Erythroblast (primary cell): ENCODE measurements at regions not wholly inside any gene's neighbourhood (a gene's known extent, or its start where the extent isn't known, plus 50 kb on each side); places are given as distances from the start of the nearest gene placed in this dataset.

Experiments used
- DNase-seq, 2 experiments: peaks; one replicate each; lab custom pipeline; 2025; lab: John Stamatoyannopoulos, UW
- GATA1 ChIP-seq: IDR thresholded peaks from 2 replicates; pipeline ENCODE4 v1.6.1; 2011; ENCODE audit warnings: low read depth, mild to moderate bottlenecking, control low read depth, low read length, moderate library complexity
- POLR2A ChIP-seq: IDR thresholded peaks from 2 replicates; pipeline ENCODE4 v1.6.1; 2011; ENCODE audit warnings: mild to moderate bottlenecking, low read length

DNA sequence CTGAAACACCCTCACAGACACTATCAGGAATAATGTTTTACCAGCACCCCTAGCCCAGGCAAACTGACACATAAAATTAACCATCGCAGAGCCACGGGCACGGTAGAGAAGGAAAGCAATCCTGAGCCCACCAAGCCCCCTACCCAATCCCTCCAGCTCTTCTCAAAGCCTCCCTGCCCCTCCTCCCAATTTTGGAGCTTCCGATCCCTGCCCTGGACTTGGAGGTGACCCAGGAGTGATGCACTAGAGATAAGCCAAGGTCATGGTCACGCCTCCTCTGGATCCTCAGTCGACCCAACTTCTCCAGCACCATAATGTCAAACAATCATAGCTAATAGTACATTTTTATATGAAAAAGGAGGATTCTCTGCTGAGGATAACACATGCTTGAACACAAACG lies 188.7 kb upstream of the NSMCE3 start:
- no peak for DNase-seq
- TF ChIP-seq POLR2A (no peak), GATA1 (no peak)

DNA sequence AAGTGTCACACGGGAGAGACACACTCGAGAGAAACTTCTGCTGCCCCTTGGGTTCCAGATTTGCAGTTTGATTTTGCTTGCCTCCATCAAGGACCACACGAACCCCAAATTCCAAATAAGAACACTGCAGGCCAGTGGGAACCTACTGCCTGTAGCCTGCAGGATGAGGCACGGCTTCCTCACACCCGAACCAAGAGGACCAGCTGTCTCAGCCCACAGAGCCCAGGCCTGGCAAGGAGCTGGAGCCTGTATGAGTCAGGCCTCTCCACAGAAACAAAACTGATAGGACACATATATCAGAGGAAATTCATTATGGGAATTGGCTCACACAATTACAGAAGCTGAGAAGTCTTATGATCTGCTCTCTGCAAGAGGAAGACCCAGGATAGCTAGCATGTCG lies 188.1 kb upstream of the NSMCE3 start:
- TF ChIP-seq POLR2A = no peak
- no peak for DNase-seq

DNA sequence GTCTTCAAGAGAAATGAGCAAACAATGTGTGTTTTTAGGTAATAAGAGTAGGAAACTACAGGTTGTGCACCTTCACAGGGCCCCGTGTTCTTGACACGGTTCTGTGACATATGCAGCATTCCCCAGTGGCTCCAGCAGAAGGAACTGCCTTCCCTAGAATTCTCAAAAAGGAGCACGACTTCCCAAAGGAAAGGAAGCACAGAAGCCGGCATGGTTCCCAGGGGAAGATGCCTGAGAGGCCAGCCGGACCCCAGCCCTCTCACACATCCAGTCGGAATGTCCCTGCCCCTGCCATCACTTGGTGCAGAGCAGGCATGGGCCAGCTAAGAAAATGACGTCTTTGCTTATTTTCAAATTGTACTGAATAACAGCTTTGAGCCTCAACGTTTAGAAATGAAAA lies 187.3 kb upstream of the NSMCE3 start:
- no peak for TF ChIP-seq GATA1
- no peak for TF ChIP-seq POLR2A

DNA sequence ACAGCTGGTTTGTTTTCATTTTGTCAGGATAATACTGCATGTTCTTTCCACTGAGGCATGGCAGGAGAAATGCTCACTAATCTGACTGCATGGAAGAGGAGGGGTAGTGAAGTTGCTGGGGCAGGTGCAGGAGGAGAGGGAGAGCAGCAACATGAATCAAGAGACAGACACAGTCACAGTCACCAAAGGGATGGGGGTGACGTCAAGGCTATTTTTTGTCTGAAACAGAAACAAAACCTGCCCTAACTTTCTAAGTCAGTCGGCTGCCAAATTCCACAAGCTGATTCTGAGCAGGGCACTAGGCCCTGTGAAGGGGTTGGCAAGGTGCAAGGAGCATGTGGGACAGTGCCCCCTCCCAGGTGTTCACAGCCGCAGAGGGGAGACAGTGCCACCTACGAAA lies 186.6 kb upstream of the NSMCE3 start:
- no peak for DNase-seq
- TF ChIP-seq GATA1 = no peak
- no peak for TF ChIP-seq POLR2A

More for the DNA sequence above, 187.3 kb upstream of the NSMCE3 start:
- no peak for DNase-seq

DNA sequence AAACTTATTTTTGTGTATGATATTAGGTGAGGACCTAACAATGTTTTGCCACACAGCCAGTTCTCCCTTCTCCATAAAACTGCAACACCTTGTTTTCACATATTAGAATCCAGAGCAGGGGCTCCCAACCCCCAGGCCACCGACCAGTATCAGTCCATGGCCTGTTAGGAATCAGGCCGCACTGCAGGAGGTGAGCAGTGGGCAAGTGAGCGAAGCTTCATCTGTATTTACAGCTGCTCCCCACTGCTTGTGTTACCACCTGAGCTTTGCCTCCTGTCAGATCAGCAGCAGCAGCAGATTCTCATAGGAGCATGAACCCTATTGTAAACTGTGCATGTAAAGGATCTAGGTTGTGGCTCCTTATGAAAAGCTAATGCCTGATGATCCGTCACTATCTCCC lies 185.9 kb upstream of the NSMCE3 start:
- TF ChIP-seq GATA1 = no peak
- TF ChIP-seq POLR2A = no peak
- DNase-seq = no peak

DNA sequence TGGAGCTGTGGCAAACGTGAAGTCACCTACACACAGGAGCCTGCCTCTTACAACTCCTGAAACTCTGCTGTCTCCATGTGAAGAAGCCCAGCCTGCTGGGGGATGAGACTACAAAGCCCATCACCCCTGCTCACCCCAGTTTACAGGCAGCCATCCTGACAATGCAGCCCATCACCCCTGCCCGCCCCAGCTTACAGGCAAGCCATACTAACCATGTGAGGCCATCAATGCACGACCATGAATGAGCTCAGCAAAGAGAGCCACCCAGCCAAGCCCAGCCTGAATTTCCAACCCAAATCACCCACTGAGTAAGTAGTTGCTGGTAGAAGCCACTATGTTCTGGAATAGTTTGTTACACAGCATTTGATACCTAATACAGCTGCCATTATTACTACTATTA lies 185.4 kb upstream of the NSMCE3 start:
- DNase-seq = no peak
- TF ChIP-seq GATA1 = no peak
- TF ChIP-seq POLR2A = no peak

DNA sequence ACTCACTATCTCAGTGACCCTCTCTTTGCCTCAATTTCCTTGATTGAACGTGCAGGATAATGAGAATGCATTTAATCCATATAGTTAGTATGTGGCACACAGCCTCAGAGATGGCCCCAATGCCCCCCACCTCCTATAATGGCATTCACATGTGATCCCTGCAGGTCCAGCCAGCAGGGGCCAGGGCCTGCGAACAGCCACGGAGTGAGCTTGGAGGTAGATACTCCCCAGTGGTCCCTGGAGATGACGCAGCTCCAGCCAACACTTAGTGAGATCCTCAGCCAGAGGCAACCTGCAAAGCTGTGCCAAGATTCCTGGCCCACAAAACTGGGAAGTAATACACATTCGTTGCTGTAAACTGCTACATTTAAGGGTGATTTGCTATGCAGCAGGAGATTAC lies 184.9 kb upstream of the NSMCE3 start:
- DNase-seq = no peak
- TF ChIP-seq GATA1 (no peak), POLR2A (no peak)

DNA sequence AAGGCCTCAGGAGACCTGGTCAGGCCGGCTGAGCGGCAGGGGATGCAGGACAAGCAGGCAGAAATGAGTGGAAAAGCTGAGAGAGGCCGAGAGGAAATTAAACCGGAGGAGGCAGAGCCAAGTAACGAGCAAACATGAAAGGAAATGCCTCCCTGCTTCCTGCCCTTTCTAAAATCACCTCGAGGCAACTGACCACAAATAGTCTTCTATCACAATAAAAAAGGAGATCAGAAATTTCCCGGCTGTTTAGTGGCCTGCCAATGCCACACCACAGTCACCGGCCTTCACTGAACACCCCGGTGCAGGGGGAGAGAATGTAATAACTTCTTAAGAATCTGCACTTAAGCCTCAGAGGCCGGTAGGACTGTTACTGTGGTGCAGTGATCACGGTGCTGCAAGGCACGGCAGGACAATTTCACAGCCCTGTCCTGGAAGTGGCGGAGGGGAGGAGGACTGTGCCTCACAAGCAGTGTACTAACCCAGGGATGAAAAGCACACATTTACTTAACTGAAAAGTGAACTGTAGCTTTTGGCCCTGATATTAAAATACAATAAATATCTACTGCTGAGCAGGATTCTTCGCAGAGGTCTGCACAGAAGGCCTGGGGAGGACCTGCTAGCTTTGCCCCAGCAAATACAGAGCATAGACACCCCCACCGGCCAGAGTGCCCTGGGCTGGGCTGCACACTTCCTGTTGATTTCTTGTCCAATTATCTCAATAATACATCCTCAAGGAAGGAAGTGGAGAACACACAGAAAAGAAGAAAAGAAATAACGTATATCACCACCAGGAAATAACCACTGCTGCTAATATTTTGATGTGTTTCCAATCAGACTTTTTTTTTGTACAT lies 183.5 kb upstream of the NSMCE3 start:
- no peak for TF ChIP-seq GATA1
- no peak for TF ChIP-seq POLR2A
- no peak for DNase-seq

DNA sequence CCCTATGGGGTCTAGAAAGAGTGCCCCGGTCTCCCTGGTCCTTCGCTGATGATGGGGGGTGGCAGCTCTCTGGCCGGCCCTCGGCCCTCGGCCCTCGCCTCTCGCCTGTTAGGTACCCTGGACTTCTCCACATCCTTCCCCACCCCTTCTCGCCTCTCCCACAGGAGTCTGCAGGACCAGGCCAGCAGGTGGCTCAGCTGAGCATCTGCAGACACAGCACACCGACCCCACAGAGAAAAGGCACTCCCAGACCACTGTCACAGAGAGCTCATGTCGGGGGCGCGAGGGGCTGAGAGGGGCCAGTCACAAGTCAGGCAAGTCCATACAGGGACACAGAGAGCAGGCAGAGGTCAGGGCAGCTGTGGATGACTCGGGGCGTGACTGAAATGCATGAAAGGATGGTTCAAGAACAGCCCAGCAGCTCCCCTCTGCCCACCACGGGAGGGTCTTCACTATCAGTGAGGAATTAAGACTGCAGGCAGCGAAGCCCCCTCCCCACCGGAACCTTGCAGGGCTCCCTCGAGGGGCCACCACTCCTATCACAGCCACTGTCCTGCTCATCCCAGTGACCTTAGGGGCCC lies 181.7 kb upstream of the NSMCE3 start:
- TF ChIP-seq POLR2A = no peak
- no peak for TF ChIP-seq GATA1
- no peak for DNase-seq

DNA sequence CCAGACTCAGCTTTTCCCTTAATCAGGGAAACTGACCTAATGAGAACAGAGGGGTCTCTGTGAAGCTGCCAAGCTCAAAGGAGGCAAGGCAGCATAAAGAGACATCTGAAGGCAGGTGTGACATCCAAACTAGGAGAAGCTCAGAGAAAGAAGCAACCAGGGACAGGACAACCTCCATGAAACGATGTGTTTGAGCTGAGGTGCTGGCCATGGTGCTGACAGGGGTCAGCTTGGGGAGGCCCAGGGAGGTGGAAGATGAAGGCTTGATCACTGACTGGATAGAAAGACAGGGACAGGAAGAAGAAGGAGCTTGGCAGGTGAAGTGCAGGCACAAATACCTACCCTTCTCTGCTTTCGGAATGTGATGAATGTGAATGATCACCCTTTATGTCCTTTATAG lies 179.5 kb upstream of the NSMCE3 start:
- no peak for DNase-seq
- TF ChIP-seq GATA1 (no peak), POLR2A (no peak)

DNA sequence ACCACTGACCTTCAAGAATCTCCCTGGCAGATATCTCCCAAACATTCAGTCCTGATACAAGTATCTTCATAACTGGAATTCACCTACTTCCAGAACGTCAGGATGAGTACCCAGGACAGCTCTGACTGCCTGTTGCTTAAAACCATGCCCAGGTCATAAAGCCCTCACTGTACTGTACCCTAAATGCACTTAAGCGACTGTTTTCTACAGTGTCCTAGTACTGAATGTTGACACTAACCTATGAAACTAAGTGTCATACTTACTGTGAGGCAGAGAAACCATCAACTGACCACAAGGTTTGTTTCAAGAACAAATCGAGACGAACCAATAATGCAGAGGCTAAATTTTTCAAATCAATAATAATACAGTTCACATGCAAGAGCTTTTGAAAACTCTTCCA lies 178.7 kb upstream of the NSMCE3 start:
- no peak for TF ChIP-seq POLR2A
- no peak for TF ChIP-seq GATA1
- no peak for DNase-seq

DNA sequence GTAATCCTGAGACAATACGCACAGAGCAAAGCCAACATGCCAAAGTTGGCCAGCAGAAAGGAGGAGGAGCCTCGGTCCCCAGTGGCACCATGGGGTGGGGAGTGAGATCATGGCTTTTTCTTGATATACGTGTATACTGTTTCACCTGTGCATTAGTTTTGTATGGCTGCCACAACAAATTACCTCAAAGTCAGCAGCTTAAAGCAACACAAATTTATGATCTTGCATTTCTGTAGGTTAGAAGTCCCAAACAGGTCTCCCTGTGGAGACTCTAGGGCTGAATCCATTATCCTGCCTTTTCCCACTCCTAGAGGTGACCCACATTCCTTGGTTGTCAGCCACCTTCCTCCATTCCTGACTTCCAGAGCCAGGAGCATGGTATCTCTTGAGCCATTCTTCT lies 176.9 kb upstream of the NSMCE3 start:
- no peak for DNase-seq
- TF ChIP-seq GATA1 (no peak), POLR2A (no peak)

DNA sequence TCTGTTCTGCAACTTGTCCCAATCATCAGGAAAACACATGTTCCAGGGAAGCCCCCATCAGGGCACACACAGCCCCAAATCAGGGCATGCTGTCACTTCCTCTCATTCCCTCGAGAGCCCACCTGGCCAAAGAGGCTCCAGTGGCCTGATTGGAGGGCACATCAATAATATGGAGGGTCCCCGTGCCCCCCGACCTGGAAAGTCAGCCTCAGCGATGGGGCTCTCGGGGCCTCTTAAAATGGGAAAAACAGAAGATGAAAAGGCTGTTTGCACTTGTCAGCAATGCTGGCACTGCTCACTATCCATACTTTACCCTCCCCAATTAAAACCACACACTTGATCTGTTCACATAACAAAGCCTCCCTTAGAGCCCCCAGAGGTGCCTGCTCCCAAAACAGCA lies 172.9 kb upstream of the NSMCE3 start:
- DNase-seq = no peak
- TF ChIP-seq GATA1 (no peak), POLR2A (no peak)

DNA sequence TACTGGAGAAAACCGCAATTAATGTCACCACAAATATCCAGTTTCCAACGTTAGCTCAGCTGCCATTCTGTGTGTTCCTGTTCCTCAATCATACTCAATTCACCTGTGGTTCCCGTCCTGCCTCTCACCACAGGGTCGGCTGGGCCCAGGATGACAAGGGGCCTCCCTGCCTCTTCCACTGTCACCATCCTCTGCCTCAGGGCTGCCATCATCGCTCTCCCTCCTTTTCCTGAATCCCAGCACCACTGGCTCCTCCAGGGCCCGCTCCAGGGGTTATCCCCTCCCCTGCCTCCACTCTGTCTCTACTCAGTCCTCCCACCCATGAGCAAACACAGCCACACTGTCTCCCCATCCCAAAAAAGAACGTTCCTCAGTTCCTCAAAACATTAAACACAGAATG lies 170.9 kb upstream of the NSMCE3 start:
- TF ChIP-seq GATA1 = no peak
- no peak for TF ChIP-seq POLR2A
- no peak for DNase-seq

DNA sequence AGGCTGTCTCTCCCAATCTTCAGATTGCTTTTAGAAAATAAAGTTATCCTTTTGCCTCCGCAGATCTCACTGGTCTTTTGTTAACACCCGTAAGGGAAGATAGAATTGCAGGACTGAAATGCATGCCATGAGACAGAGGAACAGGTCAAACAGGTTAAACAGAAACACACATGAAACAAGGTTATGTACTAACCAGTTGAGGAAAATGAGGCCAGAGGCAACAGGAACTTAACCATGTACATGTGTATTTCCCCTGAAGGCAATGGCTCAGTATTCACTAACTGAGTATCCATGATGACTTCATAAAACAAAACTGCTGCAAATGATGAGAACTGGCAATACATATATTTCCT lies 169.1 kb upstream of the NSMCE3 start:
- TF ChIP-seq POLR2A (no peak), GATA1 (no peak)
- DNase-seq = no peak
